GM23248 (cell line): ENCODE measurements at regions not wholly inside any gene's neighbourhood (a gene's known extent, or its start where the extent isn't known, plus 50 kb on each side); places are given as distances from the start of the nearest gene placed in this dataset.

Source experiments
- EZH2 ChIP-seq: fragments of 200-600 bp; sonication (generic); IDR thresholded peaks from 2 replicates; pipeline ENCODE4 v1.6.1; 2018; ENCODE audit warnings: antibody characterized with exemption, mild to moderate bottlenecking; ENCODE audit not compliant: insufficient read depth, poor library complexity, severe bottlenecking
- EZH2phosphoT487 ChIP-seq: fragments of 200-600 bp; sonication (generic); IDR thresholded peaks from 2 replicates; pipeline ENCODE4 v1.6.1; 2018; ENCODE audit warnings: antibody characterized with exemption, moderate library complexity, mild to moderate bottlenecking, low read depth; ENCODE audit not compliant: insufficient read depth

DNA sequence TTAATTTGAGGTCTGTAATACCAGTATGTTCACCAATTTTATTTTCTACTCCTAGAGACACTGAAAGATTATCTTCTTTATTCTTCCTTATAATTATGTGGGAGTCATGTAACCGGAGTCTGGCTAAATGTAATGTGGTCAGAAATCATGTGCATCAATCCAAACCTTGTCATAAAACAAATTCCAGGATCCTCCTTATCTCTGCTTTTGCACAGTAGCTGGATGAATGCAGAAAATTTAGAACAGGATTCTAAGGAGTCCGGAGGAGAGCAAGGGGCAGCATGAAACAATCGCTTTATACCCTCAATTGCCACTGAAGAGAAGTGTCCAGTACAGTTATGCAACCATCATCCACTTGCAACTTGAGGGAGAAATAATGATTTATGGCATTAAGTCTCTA is 2674.7 kb upstream of the PCDH20 start:
- TF ChIP-seq EZH2phosphoT487 (no peak), EZH2 (no peak)
